ENCODE measurements at regions not wholly inside any gene's neighbourhood (a gene's known extent, or its start where the extent isn't known, plus 50 kb on each side); places are given as distances from the start of the nearest gene placed in this dataset.
"Not testable (repeated sequence)": the region's sequence is repeated elsewhere in the genome, so short reads cannot be mapped to it uniquely, and the experiment has no call there.

DNA sequence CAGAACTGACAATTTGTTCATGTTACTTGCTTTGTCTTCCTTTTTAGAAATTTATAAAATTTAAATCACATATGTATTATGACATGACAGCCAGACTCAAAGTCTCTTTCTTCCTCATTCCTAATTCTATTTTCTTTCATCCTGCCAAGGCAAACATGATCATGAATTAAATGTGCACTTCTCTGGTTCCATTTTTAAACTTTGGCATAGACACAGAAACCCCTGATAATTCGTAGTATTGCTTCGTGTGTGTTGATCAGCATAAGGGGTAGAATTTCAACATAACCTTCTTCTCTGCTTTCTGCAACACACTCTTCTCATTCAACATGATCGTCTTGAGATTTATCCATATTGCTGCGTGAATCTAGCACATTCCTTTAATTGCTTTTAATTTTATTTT, 156.5 kb downstream of the AIPL1 start:
- Mint-ChIP-seq H3K36me3 (no peaks in the 10 kb centered on the region), H3K9me3 (no peaks in the 10 kb centered on the region), H3K27ac (no peak overlapping the region), H3K27me3 (peaks cover 3 to 21% (median 16%) of the 10 kb centered on the region in 5 donors), H3K4me3 (no peak overlapping the region), H3K4me1 (no peaks in the 10 kb centered on the region)
- POLR2A ChIA-PET = no interaction called here
- DNase-seq (no peak), ATAC-seq (no peak)

DNA sequence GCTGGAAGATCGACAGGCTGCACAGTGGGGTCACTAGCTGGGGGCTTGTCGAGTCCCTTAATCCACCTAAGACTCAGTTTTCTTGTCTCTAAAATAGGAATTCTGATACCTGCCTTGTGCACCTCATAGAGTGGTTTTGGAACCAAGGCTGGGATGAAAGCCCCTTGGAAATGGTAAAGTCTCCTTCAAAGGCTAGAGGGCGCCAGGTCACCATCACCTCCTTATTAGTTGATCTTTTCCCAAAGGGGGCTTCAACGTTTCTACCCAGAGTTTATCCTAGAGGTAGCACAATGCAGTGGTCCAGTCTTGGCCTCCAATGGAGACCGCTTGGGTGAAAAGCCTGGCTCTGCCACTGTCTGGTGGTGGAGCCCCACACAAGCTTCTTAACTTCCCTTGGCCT, 158.2 kb downstream of the AIPL1 start:
- POLR2A ChIA-PET = no interaction called here
- H3K4me3 Mint-ChIP-seq = no peak overlapping the region
- peaks cover 0 to 3% (median 0%) of the 10 kb centered on the region in 9 donors for H3K9me3 Mint-ChIP-seq
- no peaks in the 10 kb centered on the region for H3K36me3 Mint-ChIP-seq
- DNase-seq (no peak), ATAC-seq (no peak)
- no peaks in the 10 kb centered on the region for H3K4me1 Mint-ChIP-seq
- H3K27me3 Mint-ChIP-seq = peaks cover 6 to 21% (median 16%) of the 10 kb centered on the region in 5 donors
- no peak overlapping the region for H3K27ac Mint-ChIP-seq

DNA sequence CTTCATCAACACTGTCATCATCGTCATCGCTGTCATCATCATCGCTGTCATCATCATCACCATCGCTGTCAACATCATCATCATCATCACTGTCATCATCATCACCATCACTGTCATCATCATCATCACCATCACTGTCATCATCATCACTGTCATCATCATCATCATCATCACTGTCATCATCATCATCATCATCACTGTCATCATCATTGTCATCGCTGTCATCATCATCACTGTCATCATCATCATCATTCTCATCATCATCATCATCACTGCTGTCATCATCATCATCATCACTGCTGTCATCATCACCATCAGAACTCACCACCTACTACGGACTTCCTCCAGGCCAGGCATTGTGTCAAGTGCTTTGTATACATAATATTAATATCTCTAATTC, 160.6 kb downstream of the AIPL1 start:
- peaks cover 0 to 12% (median 2%) of the 10 kb centered on the region in 9 donors for H3K9me3 Mint-ChIP-seq
- DNase-seq (no peak), ATAC-seq (no peak)
- no peaks in the 10 kb centered on the region for H3K4me1 Mint-ChIP-seq
- peaks cover 5 to 11% (median 11%) of the 10 kb centered on the region in 5 donors for H3K27me3 Mint-ChIP-seq
- H3K36me3 Mint-ChIP-seq = peaks cover 0 to 7% (median 0%) of the 10 kb centered on the region in 3 donors
- no peak overlapping the region for H3K27ac Mint-ChIP-seq
- POLR2A ChIA-PET = no interaction called here
- no peak overlapping the region for H3K4me3 Mint-ChIP-seq

DNA sequence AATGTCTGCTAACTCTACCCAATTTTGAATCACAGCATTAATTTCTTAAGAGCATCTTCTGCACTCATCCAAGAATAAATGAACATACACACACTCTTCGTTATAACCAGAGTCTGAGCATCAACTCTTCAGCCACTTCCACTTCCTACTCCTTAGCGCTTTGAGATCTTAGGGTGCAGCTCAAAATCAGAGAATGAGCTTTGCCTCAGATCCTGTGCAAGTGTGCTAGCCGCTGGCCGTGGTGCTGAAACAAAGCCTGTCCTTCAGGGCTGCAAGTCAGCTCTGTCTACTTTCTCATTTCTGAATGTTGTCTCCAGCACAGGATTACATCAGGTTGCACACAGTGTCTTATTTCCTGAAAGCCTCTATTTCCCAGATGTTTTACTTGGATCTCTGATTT, 165.4 kb downstream of the AIPL1 start:
- Mint-ChIP-seq H3K4me1 (no peaks in the 10 kb centered on the region), H3K4me3 (no peak overlapping the region), H3K27me3 (peaks cover 0 to 17% (median 5%) of the 10 kb centered on the region in 5 donors), H3K27ac (no peak overlapping the region), H3K9me3 (peaks cover 0 to 21% (median 10%) of the 10 kb centered on the region in 9 donors), H3K36me3 (peaks cover 0 to 7% (median 0%) of the 10 kb centered on the region in 3 donors)
- ATAC-seq (no peak), DNase-seq (peak in 1 of 10 donors; percentile 11)
- POLR2A ChIA-PET = no interaction called here

DNA sequence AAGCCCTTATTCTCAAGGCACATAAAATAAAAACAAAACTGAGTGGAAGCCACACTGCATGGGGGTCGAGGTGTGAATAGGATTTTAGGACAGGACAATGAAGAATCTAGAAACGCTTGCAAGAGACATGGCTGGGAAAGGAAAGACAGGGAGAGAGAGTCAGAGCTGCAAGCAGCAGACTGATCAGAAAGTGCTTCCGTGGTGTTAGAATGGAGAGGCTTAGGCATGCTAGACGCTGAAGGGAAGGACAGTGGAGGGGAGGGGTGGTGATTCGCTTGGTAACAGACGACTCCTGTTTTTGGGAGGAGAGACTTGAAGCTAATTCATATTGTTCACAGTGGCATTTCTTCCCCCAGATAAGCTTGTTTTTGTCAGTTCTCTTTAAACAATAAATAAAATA, 173.5 kb downstream of the AIPL1 start:
- no peak for ATAC-seq
- H3K4me1 Mint-ChIP-seq = peaks cover 0 to 7% (median 0%) of the 10 kb centered on the region in 4 donors

DNA sequence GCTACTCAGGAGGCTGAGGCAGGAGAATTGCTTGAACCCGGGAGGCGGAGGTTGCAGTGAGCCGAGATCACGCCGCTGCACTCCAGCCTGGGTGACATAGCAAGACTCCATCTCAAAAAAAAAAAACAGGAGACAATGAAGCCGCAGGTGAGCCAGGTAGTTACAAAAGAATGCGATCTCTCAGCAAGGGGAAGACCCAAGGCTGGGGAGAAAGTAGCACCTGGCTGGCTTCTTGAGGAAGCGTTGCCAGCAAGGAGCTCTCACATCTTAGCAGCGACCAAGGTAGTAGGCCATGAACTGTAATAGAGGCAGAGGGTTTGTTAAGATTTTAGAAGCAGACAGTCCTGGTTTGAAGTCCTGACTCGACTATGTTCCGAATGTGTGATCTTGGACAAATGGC, 175.0 kb downstream of the AIPL1 start:
- Mint-ChIP-seq H3K4me3 (no peak overlapping the region), H3K27me3 (peaks cover 27 to 67% (median 44%) of the 10 kb centered on the region in 5 donors)
- ATAC-seq = no peak

More for the DNA sequence above, 173.5 kb downstream of the AIPL1 start:
- Mint-ChIP-seq H3K36me3 (no peaks in the 10 kb centered on the region), H3K27me3 (peaks cover 22 to 56% (median 38%) of the 10 kb centered on the region in 5 donors), H3K27ac (no peak overlapping the region), H3K4me3 (no peak overlapping the region), H3K9me3 (peaks cover 0 to 12% (median 8%) of the 10 kb centered on the region in 9 donors)
- no peak for DNase-seq
- POLR2A ChIA-PET = no interaction called here

DNA sequence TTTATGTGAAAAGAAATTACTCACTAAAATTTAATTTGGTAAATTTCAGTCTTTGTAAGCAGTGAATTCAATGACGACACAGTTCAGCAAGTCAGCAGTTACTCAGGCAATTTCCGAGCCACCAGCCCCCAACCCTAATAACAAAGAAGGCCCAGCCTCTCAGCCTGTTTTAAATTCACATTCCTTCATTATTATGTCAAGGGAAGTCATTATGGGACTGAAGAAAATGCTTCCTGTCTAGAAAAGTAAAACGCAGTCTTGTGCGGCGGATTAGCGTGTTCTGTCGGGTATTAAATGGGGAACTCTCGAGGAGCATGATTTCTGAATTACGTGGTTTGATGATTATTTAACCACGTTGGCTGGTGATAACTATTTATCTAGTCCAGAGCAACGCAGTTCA, 177.6 kb downstream of the AIPL1 start:
- DNase-seq (no peak), ATAC-seq (no peak)
- peaks cover 0 to 2% (median 0%) of the 10 kb centered on the region in 9 donors for H3K9me3 Mint-ChIP-seq
- H3K27me3 Mint-ChIP-seq = peaks cover 25 to 60% (median 43%) of the 10 kb centered on the region in 5 donors
- no peak overlapping the region for H3K27ac Mint-ChIP-seq
- peaks cover 0 to 7% (median 0%) of the 10 kb centered on the region in 4 donors for H3K4me1 Mint-ChIP-seq
- H3K4me3 Mint-ChIP-seq = no peak overlapping the region
- POLR2A ChIA-PET = no interaction called here
- H3K36me3 Mint-ChIP-seq = no peaks in the 10 kb centered on the region

More for the DNA sequence above, 175.0 kb downstream of the AIPL1 start:
- POLR2A ChIA-PET = no interaction called here
- Mint-ChIP-seq H3K27ac (no peak overlapping the region), H3K4me1 (peaks cover 0 to 7% (median 0%) of the 10 kb centered on the region in 4 donors), H3K36me3 (no peaks in the 10 kb centered on the region), H3K9me3 (peaks cover 0 to 2% (median 0%) of the 10 kb centered on the region in 9 donors)
- no peak for DNase-seq

DNA sequence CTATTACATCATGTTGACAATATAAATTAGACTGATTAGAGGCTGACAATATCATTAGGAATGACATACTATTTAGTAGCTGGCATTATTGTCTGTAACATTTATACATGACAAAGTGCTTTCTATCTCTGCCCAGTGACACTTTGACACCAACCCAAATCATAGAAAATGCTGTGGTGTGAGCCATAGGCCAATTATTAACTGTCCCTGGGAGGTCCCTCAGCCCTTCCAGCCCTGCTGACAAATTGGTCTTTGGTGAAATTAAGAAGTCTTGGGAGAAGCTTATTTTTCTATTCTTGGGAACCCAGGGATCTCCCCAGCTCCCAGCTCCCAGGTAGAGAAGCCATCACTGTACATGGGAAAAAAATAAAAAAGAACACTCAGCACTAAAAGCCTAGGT, 179.6 kb downstream of the AIPL1 start:
- no peak overlapping the region for H3K4me3 Mint-ChIP-seq
- peaks cover 0 to 2% (median 0%) of the 10 kb centered on the region in 9 donors for H3K9me3 Mint-ChIP-seq
- no peaks in the 10 kb centered on the region for H3K36me3 Mint-ChIP-seq
- peaks cover 23 to 65% (median 38%) of the 10 kb centered on the region in 5 donors for H3K27me3 Mint-ChIP-seq
- H3K27ac Mint-ChIP-seq = no peak overlapping the region
- ATAC-seq (no peak), DNase-seq (no peak)
- POLR2A ChIA-PET = no interaction called here
- peaks cover 0 to 5% (median 0%) of the 10 kb centered on the region in 4 donors for H3K4me1 Mint-ChIP-seq

DNA sequence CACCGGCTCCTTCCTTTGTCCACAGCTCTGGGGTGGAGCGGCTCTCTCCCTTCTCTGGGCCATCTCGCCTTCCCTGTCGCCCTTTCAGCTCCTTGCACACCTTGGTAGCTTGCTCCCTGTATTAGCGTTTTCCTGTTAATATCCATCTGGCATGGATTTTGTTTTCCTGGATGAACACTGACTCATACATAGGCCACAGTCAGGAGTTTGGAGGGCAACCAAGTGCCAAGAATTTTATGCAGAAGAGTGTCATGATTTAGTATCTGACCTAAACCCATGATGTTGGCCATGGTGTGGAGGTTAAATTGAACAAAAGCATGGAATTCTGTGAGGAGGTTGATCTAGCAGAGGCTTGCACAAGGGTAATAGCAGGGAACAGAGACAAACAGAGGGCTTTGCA, 180.9 kb downstream of the AIPL1 start:
- POLR2A ChIA-PET = no interaction called here
- no peak overlapping the region for H3K4me3 Mint-ChIP-seq
- H3K4me1 Mint-ChIP-seq = peaks cover 0 to under 1% (median 0%) of the 10 kb centered on the region in 4 donors
- ATAC-seq (no peak), DNase-seq (no peak)
- H3K9me3 Mint-ChIP-seq = peaks cover 0 to 2% (median 0%) of the 10 kb centered on the region in 9 donors
- H3K36me3 Mint-ChIP-seq = no peaks in the 10 kb centered on the region
- H3K27me3 Mint-ChIP-seq = peaks cover 17 to 69% (median 34%) of the 10 kb centered on the region in 5 donors
- no peak overlapping the region for H3K27ac Mint-ChIP-seq

DNA sequence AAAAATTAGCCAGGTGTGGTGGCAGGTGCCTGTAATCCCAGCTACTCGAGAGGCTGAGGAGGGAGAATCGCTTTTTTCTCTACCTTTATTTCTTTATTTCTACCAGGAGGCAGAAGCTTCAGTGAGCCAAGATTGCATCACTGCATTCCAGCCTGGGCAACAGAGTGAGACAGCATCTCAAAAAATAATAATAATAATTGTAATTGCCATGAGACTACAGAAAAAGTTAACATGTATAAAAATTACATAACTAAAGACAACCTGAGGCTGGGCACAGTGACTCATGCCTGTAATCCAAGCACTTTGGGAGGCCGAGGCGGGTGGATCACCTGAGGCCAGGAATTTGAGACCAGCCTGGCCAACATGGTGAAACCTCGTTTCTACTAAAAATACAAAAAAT, 181.5 kb downstream of the WSCD1 start:
- H3K9me3 Mint-ChIP-seq, H3K36me3 Mint-ChIP-seq, POLR2A ChIA-PET, DNase-seq, ATAC-seq, H3K4me3 Mint-ChIP-seq, H3K27ac Mint-ChIP-seq, H3K4me1 Mint-ChIP-seq: not testable (repeated sequence)
- peaks cover 7 to 60% (median 22%) of the 10 kb centered on the region in 5 donors for H3K27me3 Mint-ChIP-seq

DNA sequence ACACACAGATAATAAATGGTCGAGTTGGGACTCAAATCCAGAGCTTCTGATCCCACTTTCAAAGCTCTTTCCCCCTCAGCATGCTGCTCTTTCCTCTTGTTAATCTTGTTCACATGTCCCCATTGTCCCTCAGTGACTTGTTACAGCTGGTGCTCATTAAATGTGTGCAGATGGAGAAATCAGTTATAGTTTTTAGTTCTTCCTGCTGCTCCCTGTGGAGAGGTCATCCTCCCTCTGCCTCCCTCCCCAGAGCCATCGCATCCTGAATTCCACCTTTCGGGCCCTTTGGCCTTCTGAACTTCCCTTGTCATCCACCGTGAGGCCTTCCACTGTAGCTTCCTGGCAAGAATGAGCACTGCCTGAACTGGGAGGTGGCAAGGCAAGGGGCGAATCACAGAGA, 179.6 kb downstream of the WSCD1 start:
- POLR2A ChIA-PET = no interaction called here
- Mint-ChIP-seq H3K9me3 (peaks cover 0 to 2% (median 0%) of the 10 kb centered on the region in 9 donors), H3K36me3 (no peaks in the 10 kb centered on the region), H3K27ac (no peak overlapping the region), H3K4me1 (no peaks in the 10 kb centered on the region), H3K4me3 (no peak overlapping the region), H3K27me3 (peaks cover 7 to 56% (median 16%) of the 10 kb centered on the region in 5 donors)
- ATAC-seq = no peak
- DNase-seq = no peak

DNA sequence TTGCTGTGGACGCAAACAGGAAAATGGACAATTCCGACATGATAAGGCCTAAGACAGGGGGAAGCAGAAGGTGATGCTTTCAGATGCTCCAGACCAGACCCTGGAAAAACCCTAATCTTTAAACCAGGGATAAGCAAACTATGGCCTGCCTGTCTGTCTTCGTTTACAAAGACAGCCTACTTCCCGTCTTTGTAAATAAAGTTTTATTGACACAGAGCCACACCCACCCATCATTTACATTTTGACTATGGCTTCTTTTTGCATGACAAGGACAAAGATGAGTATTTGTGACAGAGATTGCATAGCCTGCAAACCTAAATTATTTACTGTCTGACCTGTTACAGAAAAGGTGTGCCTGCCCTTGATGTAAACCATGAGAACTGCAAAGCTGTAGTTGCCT, 177.9 kb downstream of the WSCD1 start:
- H3K27ac Mint-ChIP-seq = no peak overlapping the region
- DNase-seq (no peak), ATAC-seq (no peak)
- no peaks in the 10 kb centered on the region for H3K4me1 Mint-ChIP-seq
- POLR2A ChIA-PET = no interaction called here
- H3K36me3 Mint-ChIP-seq = no peaks in the 10 kb centered on the region
- H3K27me3 Mint-ChIP-seq = peaks cover 3 to 61% (median 16%) of the 10 kb centered on the region in 5 donors
- H3K9me3 Mint-ChIP-seq = peaks cover 0 to 2% (median 0%) of the 10 kb centered on the region in 9 donors
- no peak overlapping the region for H3K4me3 Mint-ChIP-seq

DNA sequence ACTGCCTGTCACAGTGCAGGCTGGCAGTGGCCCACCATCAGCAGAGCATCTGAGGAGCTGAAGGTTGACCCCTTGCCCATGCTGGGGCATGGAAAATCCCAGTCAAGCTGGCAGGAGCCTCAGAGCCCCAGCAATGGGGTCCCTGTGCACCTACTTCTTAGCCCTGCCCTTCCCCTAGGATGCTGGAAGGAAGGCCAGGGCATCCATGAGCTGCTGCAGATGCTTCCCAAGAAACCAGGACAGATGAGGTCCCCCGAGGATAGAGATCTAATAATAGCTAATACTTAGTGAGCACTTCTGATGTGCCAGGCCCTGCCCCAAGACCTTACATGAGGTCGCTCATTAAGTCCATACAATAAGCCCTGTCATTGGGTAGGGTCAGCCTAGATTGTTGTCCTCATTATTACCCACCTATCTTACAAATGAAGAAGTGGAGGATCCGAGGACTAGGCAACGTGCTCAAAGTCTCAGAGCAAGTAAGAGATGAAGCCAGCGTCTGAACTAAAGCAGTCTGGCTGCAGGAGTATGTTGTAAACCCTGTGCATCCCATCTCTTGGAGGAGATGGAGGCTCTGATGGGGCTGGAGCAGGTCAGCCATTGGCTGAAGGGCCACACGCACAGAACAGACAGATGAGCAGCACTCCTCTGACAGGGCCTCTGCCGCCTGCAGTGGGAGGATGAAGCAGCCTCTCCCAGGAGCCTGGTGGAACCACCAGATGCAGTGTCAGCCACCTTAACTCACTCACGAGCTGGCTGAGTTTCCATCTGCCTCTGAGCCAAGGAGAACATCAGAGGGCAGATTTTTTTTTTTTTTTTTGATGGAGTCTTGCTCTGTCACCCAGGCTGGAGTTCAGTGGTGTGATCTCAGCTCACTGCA, 175.4 kb downstream of the WSCD1 start:
- Mint-ChIP-seq H3K27ac (no peak overlapping the region), H3K27me3 (peaks cover 9 to 70% (median 30%) of the 10 kb centered on the region in 5 donors), H3K36me3 (no peaks in the 10 kb centered on the region), H3K4me1 (no peaks in the 10 kb centered on the region), H3K9me3 (no peaks in the 10 kb centered on the region), H3K4me3 (no peak overlapping the region)
- POLR2A ChIA-PET = no interaction called here
- ATAC-seq (no peak), DNase-seq (no peak)

Measured in naive thymus-derived CD8-positive, alpha-beta T cell (primary cell).